ENCODE measurements at regions not wholly inside any gene's neighbourhood (a gene's known extent, or its start where the extent isn't known, plus 50 kb on each side); places are given as distances from the start of the nearest gene placed in this dataset.

DNA sequence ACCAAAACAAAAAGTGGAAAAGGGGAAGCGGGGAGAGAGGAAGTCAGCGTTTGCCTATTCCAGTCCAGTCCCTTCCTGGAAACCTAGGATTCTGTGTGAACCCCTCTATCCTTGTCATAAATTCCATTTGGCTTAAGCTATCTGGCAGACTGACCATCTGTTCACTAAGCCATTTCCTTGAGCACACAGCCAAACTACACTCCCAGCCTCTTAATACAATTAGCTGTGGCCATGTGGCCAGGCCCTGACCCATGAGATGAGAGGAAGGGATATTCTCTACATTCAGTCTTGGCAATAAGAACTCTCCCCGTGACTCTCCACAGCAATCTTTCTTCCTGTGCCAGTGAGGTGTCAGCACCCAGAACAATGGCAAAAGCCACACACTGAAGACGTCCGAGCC lies 424.8 kb downstream of the TLE1 start:
- DNase-seq (ENCODE audit: low read depth in 2 of 2) = no peak

DNA sequence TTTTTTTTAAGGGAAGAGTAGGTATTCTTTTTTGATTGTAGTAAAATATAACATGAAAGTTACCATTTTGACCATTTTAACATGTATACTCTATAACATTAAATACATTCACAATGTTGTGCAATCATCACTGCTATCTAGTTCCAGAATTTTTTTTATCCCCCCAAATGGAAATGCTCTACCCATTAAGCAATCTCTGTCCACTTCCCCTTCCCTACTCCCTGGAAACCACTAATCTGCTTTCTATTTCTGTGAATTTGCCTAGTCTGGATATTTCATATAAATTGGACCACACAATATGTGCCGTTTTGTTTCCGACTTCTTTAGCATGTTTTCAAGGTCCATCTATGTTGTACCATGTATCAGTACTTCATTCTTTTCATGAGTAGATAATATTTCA lies 429.5 kb downstream of the TLE1 start:
- DNase-seq (ENCODE audit: low read depth in 2 of 2) = no peak

DNA sequence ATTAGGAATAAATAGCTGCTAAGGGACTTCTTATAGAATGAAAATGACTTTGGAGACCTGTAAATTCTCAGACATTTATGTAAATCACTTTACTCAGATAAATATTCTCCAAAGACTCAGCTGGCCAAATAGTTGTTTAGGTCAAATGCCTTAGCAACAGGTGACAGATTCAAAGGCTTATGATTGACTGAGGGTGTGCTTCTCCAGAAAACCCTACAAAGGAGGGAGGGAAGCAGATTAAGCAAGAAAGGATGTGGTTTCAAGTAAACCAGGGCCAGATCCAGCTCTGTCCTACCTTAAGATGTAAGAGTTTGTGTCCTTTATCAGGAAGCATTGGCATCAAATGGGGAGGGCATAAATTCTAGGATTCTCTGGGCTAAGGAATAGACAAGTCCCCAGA lies 433.0 kb downstream of the TLE1 start:
- DNase-seq (ENCODE audit: low read depth in 2 of 2) = no peak

DNA sequence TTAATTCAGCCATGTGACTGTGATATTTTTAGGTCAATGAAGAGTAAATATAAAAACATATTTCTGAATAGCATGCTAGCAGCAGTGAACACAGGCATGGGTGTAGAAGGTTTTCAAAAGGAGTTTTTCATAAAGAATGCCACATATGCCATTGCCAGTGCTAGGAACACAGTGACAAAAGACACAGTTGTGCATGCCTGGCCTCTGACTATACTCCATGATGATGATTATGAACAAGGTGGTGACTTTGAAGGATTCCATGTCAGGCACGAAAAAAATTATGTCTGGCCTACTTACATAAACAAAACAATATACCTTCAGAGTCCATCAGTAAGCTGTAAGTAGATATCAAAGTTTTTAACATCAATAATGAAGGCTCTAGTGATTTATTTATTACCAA lies 438.7 kb downstream of the TLE1 start:
- DNase-seq (ENCODE audit: low read depth in 2 of 2) = no peak

DNA sequence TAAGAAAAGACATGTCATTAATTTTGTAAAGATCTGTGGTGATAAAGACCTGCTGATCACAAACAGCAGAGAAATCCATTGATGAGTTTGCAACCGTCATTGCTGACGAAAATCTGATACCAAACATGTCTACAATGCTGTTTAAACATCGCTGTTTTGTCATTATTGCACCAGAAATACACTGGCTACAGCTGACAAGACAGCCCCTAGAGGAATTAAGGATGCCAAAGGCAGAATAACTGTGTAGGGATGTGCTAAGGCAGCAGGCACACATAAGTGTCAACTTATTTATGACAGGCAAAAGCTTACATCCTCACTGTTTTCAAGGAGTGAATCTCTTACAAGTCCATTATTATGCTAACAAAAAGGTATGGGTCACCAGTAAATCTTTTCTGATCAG lies 439.3 kb downstream of the TLE1 start:
- DNase-seq (ENCODE audit: low read depth in 2 of 2) = no peak

DNA sequence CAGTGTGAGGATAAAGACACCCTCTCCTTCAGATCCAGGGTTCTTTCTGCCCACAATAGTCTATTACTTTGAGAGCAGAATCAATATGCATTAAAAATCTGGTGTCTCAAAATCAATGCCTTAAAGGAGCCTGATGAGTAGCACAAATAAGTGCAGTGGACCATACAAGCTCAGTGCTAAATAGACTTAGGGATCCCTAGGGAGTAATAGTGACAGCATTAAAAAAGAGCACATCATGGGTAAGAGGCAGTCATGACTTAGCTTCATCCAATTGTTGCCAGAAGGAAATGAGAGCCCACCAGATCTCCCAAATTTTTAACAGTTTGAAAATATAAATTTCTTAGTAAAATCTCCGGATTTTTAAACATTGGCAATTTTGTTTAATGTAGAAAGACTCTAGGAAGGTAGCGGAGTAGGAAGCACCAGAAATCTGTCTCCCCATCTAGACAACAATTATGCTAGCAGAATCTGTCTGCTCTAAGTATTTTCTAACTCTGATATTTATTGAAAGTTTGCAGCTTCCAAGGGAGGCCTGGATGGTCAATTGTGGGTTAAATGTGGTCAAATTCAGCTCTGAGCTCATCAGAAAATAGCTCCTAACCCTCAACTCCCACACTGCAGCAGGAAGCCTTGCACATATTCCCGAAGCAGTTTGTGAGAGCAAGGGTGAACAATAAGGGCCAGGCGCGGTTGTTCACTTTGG lies 443.9 kb downstream of the TLE1 start:
- no peak for DNase-seq (ENCODE audit: low read depth in 2 of 2)

DNA sequence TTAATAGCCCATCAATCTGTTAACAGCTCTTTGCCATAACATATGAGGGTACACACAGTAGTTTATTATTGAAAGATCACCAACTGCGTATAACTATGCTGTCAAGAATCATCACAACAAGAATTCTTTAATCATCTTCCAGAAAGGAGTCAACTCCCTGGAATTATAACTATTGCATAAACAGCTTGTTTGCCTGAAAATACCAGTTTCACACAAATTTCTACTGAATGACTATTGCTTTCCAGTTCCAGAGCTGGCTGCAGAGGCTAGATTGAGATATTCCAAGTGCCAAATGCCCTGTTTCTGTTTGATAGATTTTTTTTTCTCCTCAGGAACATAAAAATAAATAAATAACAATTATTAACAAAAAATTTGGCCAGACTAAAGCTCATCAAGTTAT lies 444.7 kb downstream of the TLE1 start:
- DNase-seq (ENCODE audit: low read depth in 2 of 2) = no peak

DNA sequence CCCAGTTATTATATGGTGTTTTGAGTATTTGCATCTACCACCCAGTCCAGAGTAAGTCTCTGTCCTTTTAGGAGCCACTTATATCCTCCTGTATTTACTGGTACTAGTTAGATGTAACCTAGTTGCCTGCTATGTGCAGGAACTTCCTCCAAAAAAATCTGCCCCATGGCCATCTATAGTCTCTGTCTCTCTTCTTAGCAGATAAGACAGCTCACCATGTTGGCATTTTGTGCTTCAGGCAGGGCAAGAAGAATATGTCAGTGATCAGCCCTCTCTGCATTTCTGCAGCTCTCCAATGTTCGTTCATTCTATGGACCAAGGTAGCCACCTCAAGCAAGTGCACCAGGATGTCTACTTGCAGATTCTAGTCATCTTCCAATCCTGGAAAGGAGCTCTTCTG lies 446.5 kb downstream of the TLE1 start:
- no peak for DNase-seq (ENCODE audit: low read depth in 2 of 2)

DNA sequence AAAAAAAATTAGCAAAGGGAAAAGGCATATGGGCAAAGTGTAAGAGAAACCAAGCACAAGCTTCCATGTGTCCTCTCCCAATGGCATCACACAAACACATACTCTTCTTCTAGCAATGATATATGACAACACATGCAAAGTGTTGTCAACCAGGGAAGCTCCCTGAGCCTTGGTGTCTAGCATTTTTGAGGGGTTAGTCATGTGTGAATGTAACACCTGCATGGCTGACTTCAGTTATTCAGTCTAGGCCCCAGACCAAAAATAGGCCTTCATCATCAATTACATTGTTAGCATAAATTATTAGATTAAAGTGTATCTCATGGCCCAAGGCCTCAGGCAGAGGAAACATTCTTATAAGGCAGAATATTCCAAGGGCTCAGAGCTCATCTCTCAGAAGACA lies 450.0 kb downstream of the TLE1 start:
- no peak for DNase-seq (ENCODE audit: low read depth in 2 of 2)

DNA sequence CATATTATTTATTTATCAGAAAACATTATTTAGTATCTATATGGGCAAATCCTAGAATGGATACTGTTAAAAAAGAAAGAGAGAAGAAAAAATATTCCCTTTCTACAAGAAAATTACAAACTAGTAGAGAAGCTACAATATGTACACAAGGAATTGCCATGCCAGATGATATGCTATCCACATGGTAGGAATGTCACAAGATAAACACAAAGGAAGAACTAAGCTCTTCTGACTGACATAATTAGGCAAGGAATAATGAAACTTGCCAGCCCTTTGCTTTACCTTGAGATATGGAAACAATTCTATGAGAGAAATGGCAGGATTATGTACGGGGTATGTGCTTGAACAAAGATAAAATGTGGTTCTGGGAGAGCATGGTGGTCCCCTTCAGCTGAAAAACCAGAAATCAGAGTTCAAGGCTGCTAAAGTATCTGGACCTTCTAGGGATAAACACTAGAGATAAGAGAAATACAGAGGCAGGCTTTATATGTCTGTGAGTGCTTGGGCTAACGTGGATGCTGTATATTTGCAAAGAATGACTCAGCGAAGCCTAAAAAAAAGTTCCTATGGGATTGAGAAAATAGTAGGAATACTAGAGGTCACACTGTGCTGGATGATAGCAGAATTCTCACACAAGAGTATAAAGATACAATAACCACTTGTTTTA lies 451.6 kb downstream of the TLE1 start:
- no peak for DNase-seq (ENCODE audit: low read depth in 2 of 2)

DNA sequence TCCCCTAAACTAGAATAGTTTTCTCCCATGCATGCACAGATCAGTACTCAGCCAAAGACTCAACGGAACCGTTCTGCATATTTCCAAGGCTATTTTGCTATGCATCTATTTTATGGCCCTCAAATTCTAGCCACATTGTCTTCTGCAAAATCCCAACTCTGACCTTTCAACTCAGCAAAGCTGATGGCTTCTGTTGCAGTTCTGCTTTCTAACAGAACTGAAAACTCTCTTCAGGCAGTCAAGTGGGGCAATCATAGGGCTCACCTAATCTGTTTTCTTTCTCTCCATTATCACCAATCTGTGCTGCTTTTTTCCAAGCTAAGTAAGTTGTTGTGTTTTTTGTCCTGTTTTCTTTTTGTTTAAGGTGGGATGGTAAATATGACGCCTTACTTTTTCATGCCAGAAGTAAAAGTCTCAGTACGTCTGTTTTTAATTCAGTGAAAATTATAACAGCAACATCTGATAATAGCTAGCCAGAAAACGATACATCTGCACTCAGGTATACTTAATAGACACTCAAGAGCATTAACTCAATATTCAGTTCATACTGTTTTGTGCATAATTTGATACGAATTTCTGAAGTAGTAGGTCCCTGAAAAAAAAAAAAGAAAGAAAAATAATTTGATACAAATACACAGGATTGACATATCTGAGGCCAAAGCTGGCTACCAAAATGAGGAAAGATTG lies 454.3 kb downstream of the TLE1 start:
- no peak for DNase-seq (ENCODE audit: low read depth in 2 of 2)

DNA sequence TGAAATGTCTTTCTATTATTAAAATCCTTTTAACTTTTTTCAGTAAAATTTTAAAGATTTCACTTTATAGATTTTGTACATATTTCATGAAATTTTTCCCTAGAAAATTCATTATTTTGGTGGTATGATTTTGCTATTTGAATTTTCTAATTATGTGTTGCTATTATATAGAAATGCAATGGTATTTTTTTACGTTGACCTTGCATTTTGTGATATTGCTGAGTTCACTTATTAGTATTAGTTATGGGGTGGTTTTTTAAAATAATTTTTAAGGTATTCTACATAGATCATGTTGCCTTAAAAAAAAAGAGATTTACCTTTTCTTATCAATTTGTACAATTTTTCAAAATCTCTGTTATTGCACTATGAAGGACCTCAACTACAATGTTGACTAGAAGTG lies 458.3 kb downstream of the TLE1 start:
- DNase-seq (ENCODE audit: low read depth in 2 of 2) = no peak

DNA sequence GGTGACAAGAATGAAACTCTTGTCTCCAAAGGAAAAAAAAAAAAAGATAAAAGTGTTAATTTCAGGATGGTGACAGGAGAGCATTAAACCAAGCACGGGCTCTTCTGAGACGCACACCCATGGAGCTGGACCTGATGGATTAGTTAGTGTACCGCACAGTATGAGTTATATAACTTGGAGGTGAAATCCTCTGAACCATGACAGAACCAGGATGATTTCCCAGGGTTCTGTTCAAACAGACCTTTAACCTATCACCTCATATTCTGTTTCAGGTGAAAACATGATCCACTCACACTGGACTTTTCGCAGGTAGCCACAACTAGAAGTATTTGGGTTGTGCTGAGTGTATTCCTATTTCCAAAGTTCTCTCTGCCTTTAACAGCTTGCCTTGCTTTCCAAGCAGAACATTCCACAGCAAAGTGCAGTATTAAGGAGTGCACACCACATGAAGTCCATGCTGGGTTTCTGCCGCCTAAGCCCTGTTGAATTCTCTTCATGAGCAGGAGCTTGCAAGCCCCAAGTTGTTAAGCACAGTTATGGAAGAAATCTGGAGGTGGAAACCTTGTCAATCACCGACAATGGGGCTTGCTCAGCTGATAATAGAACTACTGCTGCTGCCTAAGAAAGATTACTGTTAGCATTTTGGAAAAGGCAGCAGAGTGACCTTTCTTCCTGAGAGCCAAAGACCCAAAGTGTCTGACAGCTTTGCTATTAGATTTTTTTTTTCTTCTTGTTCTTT lies 461.7 kb downstream of the TLE1 start:
- DNase-seq (ENCODE audit: low read depth in 2 of 2) = no peak

DNA sequence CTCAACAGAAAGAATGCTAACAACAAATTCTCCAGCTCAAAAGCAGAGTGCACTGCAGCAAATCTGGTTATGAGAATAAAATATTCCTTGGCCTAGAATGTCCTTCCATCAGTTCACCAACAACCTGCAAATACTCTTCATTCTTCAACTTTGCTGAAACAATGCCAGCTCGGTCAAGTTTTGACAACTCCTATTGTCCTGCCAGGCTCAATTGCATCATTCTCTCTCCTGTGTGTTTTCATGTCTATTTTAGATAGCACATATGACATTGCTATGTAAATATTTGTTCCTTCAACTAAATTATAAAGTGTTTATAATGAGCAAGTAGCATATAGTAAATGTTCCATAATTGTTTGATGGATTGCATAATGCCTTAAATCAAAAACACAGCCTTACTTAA lies 463.8 kb downstream of the TLE1 start:
- DNase-seq (ENCODE audit: low read depth in 2 of 2) = no peak

DNA sequence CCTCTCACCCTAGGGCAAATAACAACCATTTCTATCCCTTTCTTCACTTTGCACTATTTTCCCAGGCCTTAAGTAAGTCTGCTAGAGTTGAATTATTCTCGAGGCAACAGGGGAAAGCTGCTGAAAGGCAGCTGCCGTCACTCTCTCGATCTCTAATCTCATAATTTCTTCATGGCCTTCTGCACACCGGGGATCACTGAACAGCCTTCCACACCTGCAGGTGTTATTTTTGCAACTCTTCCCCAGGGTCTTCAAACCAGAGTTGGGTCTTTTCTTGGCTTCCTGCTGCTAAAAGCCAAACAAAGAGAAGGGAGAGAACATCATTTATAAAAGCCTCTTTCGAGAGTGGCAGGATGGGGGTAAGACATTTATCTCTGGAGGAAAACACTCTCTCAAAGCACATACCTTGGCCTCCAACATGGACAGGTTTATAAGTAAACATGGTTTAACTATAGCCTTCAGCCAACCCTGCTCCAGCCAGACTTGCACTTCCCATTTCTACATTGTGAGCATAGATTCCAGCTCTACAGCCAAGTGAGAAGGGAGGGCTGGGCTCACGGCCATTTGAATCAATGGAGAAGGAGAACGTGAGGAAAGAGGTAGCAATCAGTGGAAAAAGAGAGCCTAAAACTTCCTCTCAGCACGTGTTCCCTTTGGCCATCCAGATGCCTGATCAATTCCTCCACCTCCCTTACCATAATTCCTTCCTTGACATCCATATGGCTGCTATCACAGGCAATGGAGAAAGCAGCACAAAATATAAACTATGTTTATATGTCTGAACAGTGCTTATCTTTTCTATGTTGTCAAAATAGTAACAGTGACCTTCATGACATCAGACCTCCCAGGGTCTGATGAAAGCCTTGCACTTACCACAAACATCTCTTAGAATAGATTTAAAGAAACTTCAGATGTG lies 464.9 kb downstream of the TLE1 start:
- no peak for DNase-seq (ENCODE audit: low read depth in 2 of 2)

DNA sequence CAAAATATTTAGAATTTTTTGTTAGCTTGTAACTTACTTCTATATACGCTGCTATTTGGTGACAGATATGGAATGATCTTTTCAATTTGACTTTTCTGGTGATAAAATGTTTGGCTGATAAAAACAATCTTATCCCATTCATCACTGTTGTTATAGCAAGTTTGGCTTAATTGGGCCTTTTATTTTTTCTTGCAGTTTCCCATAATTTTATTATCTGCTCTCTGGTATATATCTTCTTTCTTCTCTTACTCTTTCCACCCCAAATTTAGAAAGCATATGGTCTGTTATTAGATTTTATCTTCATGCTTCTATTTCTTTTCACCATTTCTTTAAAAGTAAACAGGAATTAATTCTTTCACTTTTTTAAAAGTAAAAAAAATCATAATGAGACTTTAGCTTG lies 474.4 kb downstream of the TLE1 start:
- no peak for DNase-seq (ENCODE audit: low read depth in 2 of 2)

DNA sequence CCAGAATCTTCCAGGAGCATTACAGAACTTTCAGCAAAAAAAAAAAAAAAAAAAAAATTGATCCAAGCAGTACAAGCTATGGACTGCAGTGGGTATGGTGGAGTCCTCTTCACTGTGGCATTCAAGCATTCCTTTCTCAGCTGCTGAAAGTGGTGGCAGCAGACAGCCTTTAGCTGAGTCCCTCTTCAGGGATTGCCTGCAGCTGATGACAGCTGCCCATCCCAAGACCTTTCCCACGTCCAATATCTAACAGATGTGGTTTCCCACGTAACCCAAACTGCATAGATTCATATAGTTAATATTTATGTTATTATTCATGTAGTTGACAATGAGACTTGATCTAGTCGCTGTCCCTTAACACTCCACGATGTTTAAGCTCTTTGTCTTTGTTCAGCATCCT lies 475.9 kb downstream of the TLE1 start:
- no peak for DNase-seq (ENCODE audit: low read depth in 2 of 2)

DNA sequence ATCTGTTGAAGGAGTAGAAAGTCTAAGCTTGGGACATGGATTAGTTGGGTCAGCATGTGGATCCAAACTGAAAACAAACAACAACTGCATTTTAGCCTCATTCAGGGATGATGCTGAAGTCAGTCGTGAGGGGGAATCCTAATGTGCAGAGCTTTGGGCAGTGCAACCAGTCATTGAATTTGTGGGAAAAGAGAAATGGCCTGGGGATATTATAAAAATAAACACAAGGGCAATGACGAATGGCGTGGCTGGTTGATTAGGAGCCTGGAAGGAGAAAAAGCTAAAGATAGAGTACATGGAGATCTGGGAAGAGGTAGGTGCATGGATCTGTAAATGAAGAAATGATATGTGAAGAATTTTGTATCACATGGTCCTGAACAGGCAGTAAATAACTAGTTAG lies 477.6 kb downstream of the TLE1 start:
- DNase-seq (ENCODE audit: low read depth in 2 of 2) = no peak

DNA sequence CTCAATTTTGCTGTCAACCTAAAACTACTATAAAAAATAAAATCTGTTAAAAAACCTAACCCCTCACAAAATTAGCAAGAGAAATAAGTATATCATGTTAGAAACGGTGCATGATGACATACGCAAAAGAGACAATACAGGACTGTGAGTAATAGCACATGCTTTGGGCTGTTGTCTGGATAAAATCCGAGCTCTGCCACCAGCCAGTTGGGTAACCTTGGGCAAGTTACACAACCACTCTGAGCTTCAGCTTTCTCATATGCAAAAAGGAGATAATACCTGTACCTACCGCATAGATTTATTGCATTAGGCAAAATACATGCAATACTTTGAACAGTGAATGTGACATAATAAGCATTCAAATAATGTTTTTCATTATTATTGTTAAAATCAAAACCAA lies 481.7 kb downstream of the TLE1 start:
- DNase-seq (ENCODE audit: low read depth in 2 of 2) = no peak

DNA sequence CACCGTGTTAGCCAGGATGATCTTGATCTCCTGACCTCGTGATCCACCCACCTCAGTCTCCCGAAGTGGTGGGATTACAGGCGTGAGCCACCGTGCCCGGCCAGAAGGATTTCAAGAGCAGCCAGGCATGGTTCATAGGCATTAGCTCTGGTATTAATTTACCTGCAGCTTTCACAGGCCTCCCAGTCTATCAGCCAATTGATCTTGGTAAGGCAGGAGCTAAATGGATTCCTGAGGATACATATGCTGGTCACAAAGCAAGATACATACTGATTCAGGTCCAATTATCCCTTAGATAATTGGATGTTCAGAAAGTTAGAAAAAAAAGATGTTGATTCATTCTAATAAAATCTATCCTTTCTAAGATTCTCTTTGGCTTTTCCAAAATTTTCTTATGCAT lies 487.1 kb downstream of the TLE1 start:
- DNase-seq (ENCODE audit: low read depth in 2 of 2) = no peak

DNA sequence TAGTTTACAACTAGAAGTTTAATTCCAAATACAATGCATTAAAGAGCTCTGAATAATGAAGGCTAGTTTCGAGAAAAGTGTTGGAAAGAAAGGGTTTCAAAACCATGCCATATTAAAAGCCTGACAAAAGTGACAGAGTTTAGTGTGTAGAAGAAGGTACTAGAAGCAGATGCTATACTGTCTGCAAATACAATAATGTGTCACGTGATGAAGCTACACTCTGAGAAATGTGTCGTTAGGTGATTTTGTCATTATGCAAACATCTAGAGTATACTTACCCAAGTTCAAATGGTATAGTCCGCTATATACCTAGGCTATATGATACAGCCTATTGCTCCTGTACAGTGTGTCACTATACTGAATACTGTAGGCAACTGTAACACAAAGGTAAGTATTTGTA lies 494.1 kb downstream of the TLE1 start:
- DNase-seq (ENCODE audit: low read depth in 2 of 2) = no peak
